Activated CD4-positive, alpha-beta T cell treated with anti-CD3 and anti-CD28 coated beads, Interleukin-2, Interleukin-6, amounts not matched to agents 100 ng/mL and 50 ng/mL, durations not matched to agents 16 hours and 8 hours (primary cell): ENCODE measurements at regions not wholly inside any gene's neighbourhood (a gene's known extent, or its start where the extent isn't known, plus 50 kb on each side); places are given as distances from the start of the nearest gene placed in this dataset.
"Not testable (repeated sequence)": the region's sequence is repeated elsewhere in the genome, so short reads cannot be mapped to it uniquely, and the experiment has no call there.

Experiments used
- DNase-seq: peaks from one replicate; pipeline ENCODE4 v3.0.0-alpha.2; 2020

- no peak for DNase-seq
Measured at GRCh38 chr5:160479220-160479619, 57.6 kb downstream of the PTTG1 start.

GRCh38 chr5:160479926-160480325 lies 58.3 kb downstream of the PTTG1 start:
- no peak for DNase-seq

GRCh38 chr5:160480652-160481051 lies 59.0 kb downstream of the PTTG1 start:
- DNase-seq = no peak

GRCh38 chr5:160484678-160485077 lies 63.0 kb downstream of the PTTG1 start:
- DNase-seq = no peak

- DNase-seq = no peak
Measured at GRCh38 chr5:160485364-160485969, 63.8 kb downstream of the PTTG1 start.

GRCh38 chr5:160486573-160486972 lies 64.9 kb downstream of the PTTG1 start:
- peak; percentile 91 for DNase-seq

- no peak for DNase-seq
Measured at GRCh38 chr5:160488394-160489325, 67.0 kb downstream of the PTTG1 start.

GRCh38 chr5:160491438-160491837 lies 69.8 kb downstream of the PTTG1 start:
- DNase-seq = no peak

- no peak for DNase-seq
Measured at GRCh38 chr5:160492565-160492964, 70.9 kb downstream of the PTTG1 start.

- no peak for DNase-seq
Measured at GRCh38 chr5:160493806-160494338, 72.2 kb downstream of the PTTG1 start.

GRCh38 chr5:160494451-160494850 lies 72.8 kb downstream of the PTTG1 start:
- DNase-seq = no peak

GRCh38 chr5:160496334-160496733 lies 74.7 kb downstream of the PTTG1 start:
- peak; percentile 49 for DNase-seq

- no peak for DNase-seq
Measured at GRCh38 chr5:160496784-160497183, 75.1 kb downstream of the PTTG1 start.

GRCh38 chr5:160497878-160498277 lies 76.2 kb downstream of the PTTG1 start:
- no peak for DNase-seq

GRCh38 chr5:160498441-160499043 lies 76.9 kb downstream of the PTTG1 start:
- not testable (repeated sequence) for DNase-seq

GRCh38 chr5:160500786-160501779 lies 79.4 kb downstream of the PTTG1 start:
- DNase-seq = no peak

GRCh38 chr5:160504906-160505305 lies 83.3 kb downstream of the PTTG1 start:
- DNase-seq = no peak

GRCh38 chr5:160506006-160507004 lies 84.7 kb downstream of the PTTG1 start:
- peak; percentile 81 for DNase-seq

GRCh38 chr5:160507221-160507721 lies 85.6 kb downstream of the PTTG1 start:
- DNase-seq = peak; percentile 62

- peak; percentile 92 for DNase-seq
Measured at GRCh38 chr5:160508780-160509361, 87.2 kb downstream of the PTTG1 start.
